ENCODE measurements at regions not wholly inside any gene's neighbourhood (a gene's known extent, or its start where the extent isn't known, plus 50 kb on each side); places are given as distances from the start of the nearest gene placed in this dataset.

DNA sequence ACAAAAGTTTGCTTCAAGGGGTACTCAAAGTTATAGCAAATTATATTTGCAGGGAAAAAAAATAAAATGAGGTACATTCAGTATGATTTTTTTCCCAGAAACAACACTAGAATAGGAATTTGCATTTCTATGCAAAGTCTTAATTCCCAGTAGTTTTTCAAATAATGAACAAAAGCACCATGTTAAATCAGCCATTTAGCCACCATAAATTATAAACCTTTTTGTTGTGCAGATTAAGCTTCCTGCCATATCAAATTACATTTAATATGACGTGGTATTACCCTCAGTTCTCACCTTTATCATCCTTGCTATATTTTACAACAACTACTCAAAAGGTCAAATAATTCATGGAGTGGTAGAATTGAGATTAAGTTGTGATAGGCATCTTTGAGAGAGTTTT is 136.6 kb upstream of the FRY start:
- TF ChIP-seq, protein P1, sequence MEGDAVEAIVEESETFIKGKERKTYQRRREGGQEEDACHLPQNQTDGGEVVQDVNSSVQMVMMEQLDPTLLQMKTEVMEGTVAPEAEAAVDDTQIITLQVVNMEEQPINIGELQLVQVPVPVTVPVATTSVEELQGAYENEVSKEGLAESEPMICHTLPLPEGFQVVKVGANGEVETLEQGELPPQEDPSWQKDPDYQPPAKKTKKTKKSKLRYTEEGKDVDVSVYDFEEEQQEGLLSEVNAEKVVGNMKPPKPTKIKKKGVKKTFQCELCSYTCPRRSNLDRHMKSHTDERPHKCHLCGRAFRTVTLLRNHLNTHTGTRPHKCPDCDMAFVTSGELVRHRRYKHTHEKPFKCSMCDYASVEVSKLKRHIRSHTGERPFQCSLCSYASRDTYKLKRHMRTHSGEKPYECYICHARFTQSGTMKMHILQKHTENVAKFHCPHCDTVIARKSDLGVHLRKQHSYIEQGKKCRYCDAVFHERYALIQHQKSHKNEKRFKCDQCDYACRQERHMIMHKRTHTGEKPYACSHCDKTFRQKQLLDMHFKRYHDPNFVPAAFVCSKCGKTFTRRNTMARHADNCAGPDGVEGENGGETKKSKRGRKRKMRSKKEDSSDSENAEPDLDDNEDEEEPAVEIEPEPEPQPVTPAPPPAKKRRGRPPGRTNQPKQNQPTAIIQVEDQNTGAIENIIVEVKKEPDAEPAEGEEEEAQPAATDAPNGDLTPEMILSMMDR (IDR thresholded peaks at IDR 0.05; ENCODE audit: low read depth, low read length) = no peak
- no peak for TF ChIP-seq POLR2A (IDR thresholded peaks at IDR 0.05; ENCODE audit: extremely low read depth, insufficient read length)
- TF ChIP-seq, protein P2, sequence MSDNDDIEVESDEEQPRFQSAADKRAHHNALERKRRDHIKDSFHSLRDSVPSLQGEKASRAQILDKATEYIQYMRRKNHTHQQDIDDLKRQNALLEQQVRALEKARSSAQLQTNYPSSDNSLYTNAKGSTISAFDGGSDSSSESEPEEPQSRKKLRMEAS (IDR thresholded peaks at IDR 0.05; ENCODE audit: low read depth, low read length) = no peak
- TF ChIP-seq MYC (IDR thresholded peaks at IDR 0.05; ENCODE audit: low read depth, low read length) = no peak

Measured in NB4 (cell line).